Ovary (tissue), 7 donors: ENCODE measurements at regions not wholly inside any gene's neighbourhood (a gene's known extent, or its start where the extent isn't known, plus 50 kb on each side); places are given as distances from the start of the nearest gene placed in this dataset.

Experiments used
- DNase-seq, 5 donors: peaks; one replicate each; pipeline ENCODE4 v3.0.0-alpha.2; 2019 to 2020
- H3K27ac ChIP-seq, 2 donors: fragments of 200-600 bp; one replicate each; pipeline versions ENCODE4 v1.5.1 to v1.8.0; 2019 to 2022
- H3K27me3 ChIP-seq: fragments of 200-600 bp; one replicate; pipeline ENCODE4 v1.8.0; 2022
- H3K36me3 ChIP-seq: fragments of 200-600 bp; sonication (generic); one replicate; pipeline ENCODE4 v1.5.1; 2019
- H3K4me1 ChIP-seq: one replicate; pipeline ENCODE4 v1.8.1; 2013; ENCODE audit warnings: mild to moderate bottlenecking, moderate library complexity; ENCODE audit not compliant: insufficient read depth
- H3K4me3 ChIP-seq: fragments of 200-600 bp; sonication (generic); one replicate; pipeline ENCODE4 v1.5.1; 2017
- H3K9me3 ChIP-seq, 2 donors: fragments of 200-600 bp in 1 of 2; sonication (generic) in 1 of 2; one replicate each; pipeline versions ENCODE4 v1.5.1 to v1.8.1; 2013 to 2019; ENCODE audit warnings: mild to moderate bottlenecking in 1 of 2, moderate library complexity in 1 of 2
- EP300 ChIP-seq: sonication (generic); formaldehyde crosslinking; IDR thresholded peaks from one replicate; pipeline ENCODE4 v1.6.1; 2017; ENCODE audit warnings: antibody characterized with exemption
- POLR2A ChIP-seq: fragments of 450-650 bp; IDR thresholded peaks from one replicate; pipeline ENCODE4 v1.6.1; 2017; ENCODE audit warnings: antibody characterized with exemption, mild to moderate bottlenecking, moderate library complexity
- WGBS, 3 donors: extraction: QIAGEN DNeasy Blood & Tissue Kit in 1 of 3; methylation state at CpG; one replicate each; pipeline versions ENCODE4 v1.1.5 to v1.1.7; 2013 to 2017; 5-methylcytosine and 5-hydroxymethylcytosine counted together
- intact Hi-C, 4 donors: fragments of 100-400 bp; cut with DNase I; formaldehyde crosslinking; loops; one replicate each; pipeline versions ENCODE4 v1.11.0 to v1.15.1; 2022 to 2023
- TF ChIP-seq, protein P1 (sequence below), 3 donors: fragments of 450-650 bp in 2 of 3; fragments of 200-600 bp in 1 of 3; IDR thresholded peaks; one replicate each; pipeline versions ENCODE4 v1.5.1 to v1.8.0; 2016 to 2022; ENCODE audit warnings: antibody characterized with exemption in 3 of 3, mild to moderate bottlenecking in 1 of 3
- donor health status: DM: no; HTN: no; CAD: no; lungs with moderate emphysema.
- donor health status: DM: no; HTN: no; CAD: no.
- donor health status: Bipolar disorder and iron deficiency.
- donor health status: DM: no; HTN: no; CAD: no.
- donor health status: DM: yes; HTN: yes; CAD: no.

DNA sequence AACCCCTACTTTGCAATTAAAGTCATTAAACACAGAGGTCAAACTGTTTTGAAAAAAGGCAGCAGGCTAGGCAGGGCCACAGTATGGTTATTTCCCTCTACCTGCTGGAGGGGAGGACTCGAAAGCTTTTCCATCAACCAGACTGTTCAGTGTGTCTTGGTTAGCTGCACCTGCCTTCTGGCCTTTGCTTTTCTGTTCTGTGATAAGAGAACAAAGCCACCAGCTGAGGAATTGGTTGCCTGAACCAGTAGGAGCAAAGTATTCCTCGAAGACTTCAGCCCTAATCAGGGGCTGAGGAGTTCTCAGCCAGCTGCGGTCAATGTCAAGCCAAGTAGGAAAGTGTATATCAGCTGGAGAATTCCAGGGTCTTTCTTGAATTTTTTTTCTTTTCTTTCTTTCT lies 132.5 kb downstream of the SOX2 start:
- 54 to 70% (median 60%) methylated on average over 3 of the region's 3 CpGs for WGBS, 3 donors
- DNase-seq, result no peak
- intact Hi-C loops, result no loop called here

DNA sequence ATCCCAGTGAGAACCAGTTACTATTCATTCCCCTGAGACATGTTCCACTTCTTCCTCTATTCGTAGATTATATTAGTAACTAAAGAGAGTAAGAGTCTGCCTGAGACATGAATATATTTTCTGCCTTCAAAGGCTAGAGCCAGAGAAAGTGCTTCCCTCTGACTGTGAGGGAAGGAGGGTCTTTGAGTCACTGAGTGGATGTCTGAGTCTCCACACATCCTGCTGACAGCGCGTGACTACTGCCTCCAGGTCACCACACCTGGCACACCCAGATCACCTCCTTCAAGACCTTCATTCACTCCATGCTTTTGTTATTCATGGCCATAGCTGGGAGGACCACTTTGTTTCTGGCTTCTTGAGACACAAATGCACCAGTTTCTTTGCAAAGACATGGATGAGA lies 135.6 kb downstream of the SOX2 start:
- intact Hi-C loops, result no loop called here
- H3K27me3 ChIP-seq, result no peaks in the 10 kb centered on the region
- 83 to 88% (median 84%) methylated on average over 3 of the region's 3 CpGs for WGBS, 3 donors
- DNase-seq, result no peak
- no peak overlapping the region for H3K27ac ChIP-seq
- no peaks in the 10 kb centered on the region for H3K9me3 ChIP-seq
- no peaks in the 10 kb centered on the region for H3K4me1 ChIP-seq
- no peaks in the 10 kb centered on the region for H3K36me3 ChIP-seq
- no peak overlapping the region for H3K4me3 ChIP-seq
- TF ChIP-seq, protein P1, sequence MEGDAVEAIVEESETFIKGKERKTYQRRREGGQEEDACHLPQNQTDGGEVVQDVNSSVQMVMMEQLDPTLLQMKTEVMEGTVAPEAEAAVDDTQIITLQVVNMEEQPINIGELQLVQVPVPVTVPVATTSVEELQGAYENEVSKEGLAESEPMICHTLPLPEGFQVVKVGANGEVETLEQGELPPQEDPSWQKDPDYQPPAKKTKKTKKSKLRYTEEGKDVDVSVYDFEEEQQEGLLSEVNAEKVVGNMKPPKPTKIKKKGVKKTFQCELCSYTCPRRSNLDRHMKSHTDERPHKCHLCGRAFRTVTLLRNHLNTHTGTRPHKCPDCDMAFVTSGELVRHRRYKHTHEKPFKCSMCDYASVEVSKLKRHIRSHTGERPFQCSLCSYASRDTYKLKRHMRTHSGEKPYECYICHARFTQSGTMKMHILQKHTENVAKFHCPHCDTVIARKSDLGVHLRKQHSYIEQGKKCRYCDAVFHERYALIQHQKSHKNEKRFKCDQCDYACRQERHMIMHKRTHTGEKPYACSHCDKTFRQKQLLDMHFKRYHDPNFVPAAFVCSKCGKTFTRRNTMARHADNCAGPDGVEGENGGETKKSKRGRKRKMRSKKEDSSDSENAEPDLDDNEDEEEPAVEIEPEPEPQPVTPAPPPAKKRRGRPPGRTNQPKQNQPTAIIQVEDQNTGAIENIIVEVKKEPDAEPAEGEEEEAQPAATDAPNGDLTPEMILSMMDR (IDR thresholded peaks at IDR 0.05), result no peak
- TF ChIP-seq POLR2A (no peak), EP300 (no peak)

More for the DNA sequence above, 132.5 kb downstream of the SOX2 start:
- no peaks in the 10 kb centered on the region for H3K36me3 ChIP-seq
- H3K4me3 ChIP-seq, result no peak overlapping the region
- no peak overlapping the region for H3K27ac ChIP-seq
- H3K9me3 ChIP-seq, result no peaks in the 10 kb centered on the region
- no peaks in the 10 kb centered on the region for H3K4me1 ChIP-seq
- TF ChIP-seq, protein P1 (IDR thresholded peaks at IDR 0.05), result no peak
- no peak for TF ChIP-seq EP300
- no peak for TF ChIP-seq POLR2A
- no peaks in the 10 kb centered on the region for H3K27me3 ChIP-seq

DNA sequence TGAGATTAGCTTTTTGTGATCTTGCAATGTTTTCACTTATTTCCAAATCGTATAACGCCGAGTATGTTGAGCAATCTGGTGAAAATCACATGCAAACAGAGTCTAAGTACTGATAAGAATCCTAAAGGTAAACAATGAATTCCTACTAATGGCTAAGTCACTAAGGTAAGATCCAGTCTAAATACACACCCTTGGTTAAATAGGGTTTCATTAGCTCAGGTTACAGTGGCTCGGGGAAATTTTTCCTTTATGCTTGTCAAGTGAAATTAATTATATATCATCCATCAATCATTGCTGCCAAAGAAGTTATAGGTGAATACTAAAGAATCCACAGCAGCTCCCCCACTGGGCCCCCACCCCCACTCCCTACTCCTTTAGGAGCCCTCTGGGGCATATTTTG lies 139.3 kb downstream of the SOX2 start:
- Histone ChIP-seq H3K27me3 (no peaks in the 10 kb centered on the region), H3K9me3 (no peaks in the 10 kb centered on the region), H3K4me3 (no peak overlapping the region), H3K36me3 (no peaks in the 10 kb centered on the region), H3K4me1 (no peaks in the 10 kb centered on the region), H3K27ac (no peak overlapping the region)
- WGBS, 3 donors, result 43 to 57% (median 49%) methylated on average over 4 of the region's 4 CpGs
- intact Hi-C loops, result no loop called here
- TF ChIP-seq, protein P1 (IDR thresholded peaks at IDR 0.05), result no peak
- TF ChIP-seq POLR2A, result no peak
- no peak for TF ChIP-seq EP300
- no peak for DNase-seq

DNA sequence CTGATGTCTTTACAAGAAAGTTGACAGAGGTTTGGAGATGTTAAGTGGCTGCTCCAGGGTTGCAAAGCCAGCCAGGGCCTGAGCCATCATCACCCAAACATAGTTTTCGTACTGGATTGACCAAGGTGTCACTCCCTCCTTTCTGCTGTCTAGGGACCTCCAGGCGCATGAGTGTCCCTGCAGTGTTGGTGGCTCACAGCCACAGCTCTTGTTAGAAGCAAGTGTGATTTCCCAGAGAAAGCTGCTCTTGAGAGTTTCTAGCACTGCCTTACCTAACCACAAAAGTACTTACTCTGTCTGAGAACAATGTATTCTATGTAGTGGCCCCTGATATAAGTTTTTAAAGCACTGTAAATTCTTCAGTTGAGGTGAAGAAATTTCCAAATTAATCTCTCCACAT lies 144.1 kb downstream of the SOX2 start:
- 80 to 86% (median 83%) methylated on average over 2 of the region's 2 CpGs for WGBS, 3 donors
- intact Hi-C loops, result no loop called here
- no peaks in the 10 kb centered on the region for H3K36me3 ChIP-seq
- no peak for TF ChIP-seq POLR2A
- no peak for TF ChIP-seq EP300
- TF ChIP-seq, protein P1 (IDR thresholded peaks at IDR 0.05), result no peak
- no peak overlapping the region for H3K4me3 ChIP-seq
- no peaks in the 10 kb centered on the region for H3K27me3 ChIP-seq
- no peak for DNase-seq
- H3K27ac ChIP-seq, result no peak overlapping the region
- H3K9me3 ChIP-seq, result no peaks in the 10 kb centered on the region
- H3K4me1 ChIP-seq, result no peaks in the 10 kb centered on the region
